ENCODE measurements at regions not wholly inside any gene's neighbourhood (a gene's known extent, or its start where the extent isn't known, plus 50 kb on each side); places are given as distances from the start of the nearest gene placed in this dataset.

DNA sequence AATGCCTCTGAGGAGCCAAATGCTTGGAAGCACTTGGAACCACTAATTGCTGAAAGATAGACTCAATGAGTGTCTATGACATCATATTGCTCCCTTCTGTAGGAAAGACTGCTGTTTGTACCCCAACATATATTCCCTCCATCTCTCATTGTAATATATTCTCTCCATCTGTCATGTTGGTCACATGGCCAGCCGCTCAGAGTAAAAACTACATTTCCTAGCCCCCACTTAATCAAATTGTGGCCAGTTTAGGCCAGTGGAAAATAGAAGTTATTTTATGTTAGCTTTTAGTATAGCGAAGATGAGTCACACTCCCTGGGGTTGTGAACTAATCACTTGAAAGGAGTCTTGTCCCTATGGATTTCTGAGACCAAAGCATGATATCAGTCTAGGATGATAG lies 160.2 kb downstream of the HNMT start:
- TF ChIP-seq, protein P1, sequence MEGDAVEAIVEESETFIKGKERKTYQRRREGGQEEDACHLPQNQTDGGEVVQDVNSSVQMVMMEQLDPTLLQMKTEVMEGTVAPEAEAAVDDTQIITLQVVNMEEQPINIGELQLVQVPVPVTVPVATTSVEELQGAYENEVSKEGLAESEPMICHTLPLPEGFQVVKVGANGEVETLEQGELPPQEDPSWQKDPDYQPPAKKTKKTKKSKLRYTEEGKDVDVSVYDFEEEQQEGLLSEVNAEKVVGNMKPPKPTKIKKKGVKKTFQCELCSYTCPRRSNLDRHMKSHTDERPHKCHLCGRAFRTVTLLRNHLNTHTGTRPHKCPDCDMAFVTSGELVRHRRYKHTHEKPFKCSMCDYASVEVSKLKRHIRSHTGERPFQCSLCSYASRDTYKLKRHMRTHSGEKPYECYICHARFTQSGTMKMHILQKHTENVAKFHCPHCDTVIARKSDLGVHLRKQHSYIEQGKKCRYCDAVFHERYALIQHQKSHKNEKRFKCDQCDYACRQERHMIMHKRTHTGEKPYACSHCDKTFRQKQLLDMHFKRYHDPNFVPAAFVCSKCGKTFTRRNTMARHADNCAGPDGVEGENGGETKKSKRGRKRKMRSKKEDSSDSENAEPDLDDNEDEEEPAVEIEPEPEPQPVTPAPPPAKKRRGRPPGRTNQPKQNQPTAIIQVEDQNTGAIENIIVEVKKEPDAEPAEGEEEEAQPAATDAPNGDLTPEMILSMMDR (conservative IDR thresholded peaks at IDR 0.05; ENCODE audit: low read depth, low read length), result no peak
- TF ChIP-seq EZH2 (IDR thresholded peaks at IDR 0.05; ENCODE audit: borderline replicate concordance, low read depth, low read length, poor library complexity, severe bottlenecking), result no peak
